GM08714 (cell line): ENCODE measurements at regions not wholly inside any gene's neighbourhood (a gene's known extent, or its start where the extent isn't known, plus 50 kb on each side); places are given as distances from the start of the nearest gene placed in this dataset.
"Not testable (repeated sequence)": the region's sequence is repeated elsewhere in the genome, so short reads cannot be mapped to it uniquely, and the experiment has no call there.

Source experiments
- H3K4me3 ChIP-seq: fragments of 200-500 bp; sonication (Bioruptor generic); 2 replicates; pipeline ENCODE4 v1.5.1; 2014; ENCODE audit warnings: mild to moderate bottlenecking, low read length, inconsistent platforms
- ZNF274 ChIP-seq: IDR thresholded peaks from 2 replicates; pipeline ENCODE4 v1.6.1; 2012; ENCODE audit warnings: mild to moderate bottlenecking, low read depth, low read length

DNA sequence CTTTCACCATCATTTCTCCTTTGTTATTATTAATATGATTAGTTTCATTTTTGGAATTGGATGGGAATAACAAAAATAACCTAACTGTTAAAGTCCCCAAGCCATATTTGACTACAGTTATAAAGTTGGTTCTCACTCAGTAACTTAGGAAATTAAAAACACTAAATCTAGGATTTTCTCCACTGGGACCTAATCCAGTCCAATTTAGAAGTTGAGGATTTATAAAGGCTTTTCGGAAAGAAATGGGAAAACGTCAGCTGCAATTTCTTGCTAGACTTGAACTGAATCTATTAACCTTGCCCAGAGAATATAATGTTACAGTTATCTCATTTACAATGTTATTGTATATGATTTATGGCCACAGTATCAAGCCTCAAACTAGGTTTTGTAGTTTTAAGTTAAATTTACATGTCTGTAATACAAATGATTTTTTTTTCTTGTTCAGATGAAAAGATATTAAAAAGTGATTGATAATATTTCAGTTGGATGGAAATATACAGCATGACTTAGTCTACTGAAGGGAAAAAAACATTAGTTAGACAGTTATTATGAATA is 524.3 kb upstream of the GRAMD2B start:
- H3K4me3 ChIP-seq = no peak overlapping the region

DNA sequence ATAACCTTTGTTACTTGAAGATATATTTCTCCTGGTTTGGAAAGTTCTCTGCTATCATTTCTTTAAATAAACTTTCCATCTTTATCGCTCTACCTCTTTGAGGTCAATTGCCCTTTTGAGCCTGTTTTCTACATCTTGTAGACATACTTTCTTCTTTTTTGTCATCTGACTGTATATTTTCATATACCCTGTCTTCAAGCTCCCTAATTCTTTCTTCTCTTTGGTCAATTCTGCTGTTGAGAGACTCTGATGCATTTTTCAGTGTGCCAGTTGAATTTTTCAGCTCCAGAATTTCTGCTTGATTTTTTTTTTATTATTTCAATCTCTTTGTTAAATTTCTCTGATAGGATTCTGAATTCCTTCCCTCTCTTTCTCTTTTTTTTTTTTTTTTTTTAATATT is 511.2 kb upstream of the GRAMD2B start:
- no peak overlapping the region for H3K4me3 ChIP-seq
- no peak for TF ChIP-seq ZNF274

More for the DNA sequence above, 524.3 kb upstream of the GRAMD2B start:
- TF ChIP-seq ZNF274 = no peak

DNA sequence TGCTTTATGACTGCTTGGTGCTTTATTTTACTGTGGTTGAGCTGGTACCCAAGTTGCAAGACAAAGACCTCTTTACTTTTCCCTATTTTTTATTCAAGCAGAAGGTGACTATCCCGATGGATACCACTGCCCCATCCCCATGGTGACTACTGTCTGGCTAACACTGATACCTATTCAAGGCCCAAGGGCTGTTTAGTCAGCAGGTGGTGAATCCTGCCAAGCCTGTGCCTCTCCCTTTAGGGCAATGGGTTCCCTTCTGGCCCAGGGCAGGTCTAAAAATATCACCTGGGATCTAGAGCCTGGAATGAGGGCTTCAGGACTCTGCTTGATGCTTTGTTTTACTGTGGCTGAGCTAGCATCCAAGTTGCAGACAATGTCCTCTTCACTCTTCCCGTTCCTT is 510.0 kb upstream of the GRAMD2B start:
- no peak overlapping the region for H3K4me3 ChIP-seq
- no peak for TF ChIP-seq ZNF274

DNA sequence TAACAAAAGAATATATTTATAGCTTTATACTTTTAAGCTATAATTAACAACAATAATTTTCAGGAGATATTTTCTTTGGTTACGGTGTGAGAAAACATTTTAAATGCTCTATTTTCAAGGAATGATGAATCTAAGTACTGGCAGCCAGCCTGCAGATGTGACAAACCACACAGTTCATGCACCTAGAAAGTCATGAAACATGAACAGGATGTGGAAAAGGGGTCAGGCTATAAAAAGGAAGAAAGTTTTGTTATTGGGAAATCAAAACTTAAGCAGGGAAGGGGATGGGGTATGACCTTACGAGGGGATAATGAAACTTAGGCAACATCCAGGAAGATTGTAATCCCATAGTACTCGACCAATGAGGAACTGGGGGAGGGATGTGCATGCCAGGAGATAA is 508.7 kb upstream of the GRAMD2B start:
- no peak overlapping the region for H3K4me3 ChIP-seq
- no peak for TF ChIP-seq ZNF274

DNA sequence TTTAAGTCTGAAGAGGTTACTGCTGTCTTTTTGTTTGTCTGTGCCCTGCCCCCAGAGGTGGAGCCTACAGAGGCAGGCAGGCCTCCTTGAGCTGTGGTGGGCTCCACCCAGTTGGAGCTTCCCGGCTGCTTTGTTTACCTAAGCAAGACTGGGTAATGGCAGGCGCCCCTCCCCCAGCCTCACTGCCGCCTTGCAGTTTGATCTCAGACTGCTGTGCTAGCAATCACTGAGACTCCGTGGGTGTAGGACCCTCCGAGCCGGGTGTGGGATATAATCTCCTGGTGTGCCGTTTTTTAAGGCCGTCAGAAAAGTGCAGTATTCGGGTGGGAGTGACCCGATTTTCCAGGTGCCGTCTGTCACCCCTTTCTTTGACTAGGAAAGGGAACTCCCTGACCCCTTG is 499.3 kb upstream of the GRAMD2B start:
- H3K4me3 ChIP-seq = not testable (repeated sequence)

DNA sequence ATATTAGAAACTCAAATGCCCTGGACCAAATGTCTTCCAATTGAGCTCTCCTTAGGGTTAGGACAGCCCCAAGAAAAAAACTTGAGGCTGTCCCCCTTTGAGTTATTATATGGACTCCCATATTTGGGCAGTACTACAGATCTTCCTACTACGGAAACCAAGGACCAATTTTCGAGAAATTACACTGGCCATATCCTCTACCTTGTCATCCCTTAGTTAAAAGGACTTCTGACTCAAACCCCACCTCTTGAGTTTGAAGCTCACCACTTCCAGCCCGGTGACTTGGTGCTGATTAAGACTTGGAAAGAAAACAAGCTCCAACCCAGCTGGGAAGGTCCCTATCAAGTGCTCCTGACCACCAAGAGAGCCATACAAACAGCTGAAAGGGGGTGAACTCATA is 497.0 kb upstream of the GRAMD2B start:
- TF ChIP-seq ZNF274 = no peak
- no peak overlapping the region for H3K4me3 ChIP-seq

DNA sequence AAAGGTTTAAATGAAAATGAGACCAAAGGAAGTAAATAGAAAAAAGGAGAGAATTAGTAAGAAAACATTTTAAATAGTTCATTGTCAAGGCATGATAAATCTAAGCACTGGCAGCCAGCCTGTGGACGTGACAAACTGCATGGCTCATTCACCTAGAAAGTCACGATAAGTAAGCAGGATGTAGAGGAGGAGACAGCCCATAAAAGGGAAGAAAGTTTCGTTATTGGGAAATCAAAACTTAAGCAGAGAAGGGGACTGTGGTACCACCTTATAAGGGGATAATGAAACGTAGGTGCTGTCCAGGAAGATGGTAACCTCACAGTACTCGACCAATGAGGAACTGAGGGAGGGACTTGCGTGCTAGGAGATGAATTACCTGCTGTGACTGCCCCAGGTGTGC is 494.5 kb upstream of the GRAMD2B start:
- no peak overlapping the region for H3K4me3 ChIP-seq
- TF ChIP-seq ZNF274 = no peak

DNA sequence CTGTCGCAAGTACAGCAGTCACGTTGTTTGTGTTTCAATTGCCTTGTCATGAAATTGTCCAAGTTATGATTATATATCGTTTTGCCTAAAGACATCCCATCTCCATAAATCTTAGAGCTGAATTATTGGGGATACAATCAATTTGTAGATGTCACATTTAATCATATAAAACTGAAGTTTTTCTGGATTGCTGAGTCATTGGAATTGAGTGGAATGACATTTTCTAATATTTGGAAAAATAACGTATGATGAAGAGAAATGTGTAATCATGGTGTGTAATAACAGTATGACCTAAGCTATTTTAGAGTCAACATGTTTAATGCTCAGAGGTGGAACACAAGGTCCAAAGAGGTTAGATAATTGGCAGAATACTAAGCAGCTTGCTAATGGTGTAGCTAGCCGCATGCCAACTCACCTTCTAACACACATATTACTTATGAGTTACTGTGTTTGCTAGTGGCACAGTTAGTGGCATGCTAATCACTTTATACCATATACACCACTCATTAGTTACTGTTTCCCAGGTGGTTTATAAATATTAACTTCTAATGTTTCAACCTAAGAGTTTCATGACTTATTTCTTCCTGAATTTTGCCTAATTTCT is 473.1 kb upstream of the GRAMD2B start:
- no peak for TF ChIP-seq ZNF274
- H3K4me3 ChIP-seq = no peak overlapping the region

DNA sequence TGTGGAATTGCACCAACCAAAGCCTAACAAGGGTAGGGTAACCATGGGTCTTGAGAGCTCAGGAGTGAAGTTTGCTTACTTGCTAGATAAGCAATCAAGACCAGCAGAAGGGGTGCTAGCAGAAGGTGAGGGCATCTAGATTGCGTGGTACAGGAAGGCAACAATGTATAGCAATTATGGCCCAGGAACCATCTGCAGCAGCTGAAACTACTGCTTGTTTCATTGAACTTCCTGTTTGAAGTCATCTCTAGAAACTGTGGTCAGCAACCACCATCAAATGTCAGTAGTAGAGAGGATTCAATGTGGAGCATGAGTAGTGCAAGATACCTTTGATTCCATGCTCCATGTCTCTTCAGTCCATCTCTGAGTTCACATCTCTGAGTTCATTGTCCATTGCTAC is 462.1 kb upstream of the GRAMD2B start:
- no peak for TF ChIP-seq ZNF274
- H3K4me3 ChIP-seq = no peak overlapping the region

DNA sequence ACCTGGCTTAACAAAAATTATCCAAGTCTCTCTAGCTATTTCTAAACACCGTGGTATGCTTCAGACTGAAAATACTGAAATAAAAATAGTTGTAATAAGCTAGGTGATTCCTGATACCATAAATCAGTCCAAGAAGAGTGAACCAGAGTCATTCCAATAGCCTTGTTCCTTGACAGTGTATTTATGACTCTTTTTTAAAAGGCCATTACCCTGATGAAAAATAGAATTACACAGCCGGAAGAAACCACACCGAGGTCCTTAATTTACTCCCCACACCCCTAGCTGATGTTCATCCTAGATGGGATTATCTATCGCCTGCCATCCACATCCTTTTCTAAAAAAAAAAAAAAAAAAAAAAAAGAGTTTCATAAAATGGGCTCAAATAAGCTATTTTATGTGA is 457.6 kb upstream of the GRAMD2B start:
- H3K4me3 ChIP-seq = no peak overlapping the region
- no peak for TF ChIP-seq ZNF274

DNA sequence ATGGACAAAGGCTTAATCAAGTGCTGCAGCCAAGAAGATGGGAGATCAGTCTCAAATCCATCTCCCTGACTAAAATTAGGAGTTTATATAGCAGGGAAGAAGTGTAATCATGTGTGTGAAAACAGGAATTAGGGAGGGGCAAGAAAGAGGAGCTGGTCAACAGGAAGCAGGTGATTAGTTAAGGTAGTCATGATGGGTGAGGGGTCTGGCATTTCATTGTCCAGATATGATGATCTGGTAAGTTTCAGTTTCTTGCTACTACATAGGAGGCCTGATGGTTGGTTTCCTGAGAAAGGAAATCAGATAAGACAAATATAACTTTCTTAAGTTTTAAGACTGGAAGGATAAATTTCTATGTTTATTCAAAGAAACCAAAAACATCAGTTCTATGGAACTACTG is 455.6 kb upstream of the GRAMD2B start:
- TF ChIP-seq ZNF274 = no peak
- no peak overlapping the region for H3K4me3 ChIP-seq

DNA sequence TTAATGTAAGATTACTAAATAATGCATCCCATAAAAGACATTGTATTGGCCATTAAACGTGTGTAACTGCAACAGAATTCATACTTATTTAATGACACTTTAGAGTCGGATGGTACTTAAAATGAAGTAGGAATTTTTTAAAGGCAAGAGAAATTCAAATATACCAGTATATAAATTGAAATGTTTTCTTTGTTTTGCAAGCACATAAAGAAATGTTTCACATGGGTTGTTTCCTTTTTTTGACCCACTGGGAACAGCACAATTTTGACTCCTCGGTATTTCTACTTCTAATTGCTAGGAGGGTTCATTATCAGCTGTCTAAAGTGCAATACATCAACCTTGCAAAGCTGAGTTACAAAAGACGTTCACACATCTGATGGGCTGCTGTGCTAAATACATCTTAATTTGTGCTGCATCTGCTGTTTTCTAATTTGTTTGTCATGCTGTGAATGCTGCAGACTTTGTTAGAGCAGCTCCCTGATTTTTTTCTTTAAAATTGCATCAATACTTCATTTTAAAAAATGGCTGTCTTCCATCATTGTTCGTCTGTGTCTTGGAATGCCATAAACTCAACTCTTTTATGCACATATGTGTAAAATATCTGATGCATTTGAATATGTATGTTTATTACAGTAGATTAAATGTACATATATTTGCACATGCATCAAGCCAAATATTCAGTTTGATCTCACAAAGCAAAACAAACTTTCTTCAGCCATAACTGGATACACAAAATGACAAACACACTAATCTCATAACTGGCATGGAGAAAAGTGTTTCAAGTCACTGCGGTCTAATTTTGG is 454.0 kb upstream of the GRAMD2B start:
- no peak for TF ChIP-seq ZNF274
- no peak overlapping the region for H3K4me3 ChIP-seq

DNA sequence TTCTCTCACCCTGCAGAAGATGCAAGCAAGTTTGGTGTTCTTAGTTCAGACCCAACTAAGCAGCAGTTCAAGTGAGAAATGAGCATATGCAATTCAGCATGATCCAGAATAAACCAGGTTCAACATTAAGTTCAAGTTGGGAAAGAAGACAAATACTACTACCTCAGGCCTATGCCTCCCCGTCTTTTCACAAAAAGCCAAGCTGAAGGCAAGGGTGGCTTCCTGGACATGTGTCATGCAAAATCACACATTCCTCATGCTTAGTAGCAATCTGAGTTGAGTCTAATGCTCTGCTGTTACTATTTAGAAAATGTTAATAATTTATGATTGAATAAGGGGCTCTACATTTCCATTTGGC is 453.4 kb upstream of the GRAMD2B start:
- TF ChIP-seq ZNF274 = no peak
- no peak overlapping the region for H3K4me3 ChIP-seq

DNA sequence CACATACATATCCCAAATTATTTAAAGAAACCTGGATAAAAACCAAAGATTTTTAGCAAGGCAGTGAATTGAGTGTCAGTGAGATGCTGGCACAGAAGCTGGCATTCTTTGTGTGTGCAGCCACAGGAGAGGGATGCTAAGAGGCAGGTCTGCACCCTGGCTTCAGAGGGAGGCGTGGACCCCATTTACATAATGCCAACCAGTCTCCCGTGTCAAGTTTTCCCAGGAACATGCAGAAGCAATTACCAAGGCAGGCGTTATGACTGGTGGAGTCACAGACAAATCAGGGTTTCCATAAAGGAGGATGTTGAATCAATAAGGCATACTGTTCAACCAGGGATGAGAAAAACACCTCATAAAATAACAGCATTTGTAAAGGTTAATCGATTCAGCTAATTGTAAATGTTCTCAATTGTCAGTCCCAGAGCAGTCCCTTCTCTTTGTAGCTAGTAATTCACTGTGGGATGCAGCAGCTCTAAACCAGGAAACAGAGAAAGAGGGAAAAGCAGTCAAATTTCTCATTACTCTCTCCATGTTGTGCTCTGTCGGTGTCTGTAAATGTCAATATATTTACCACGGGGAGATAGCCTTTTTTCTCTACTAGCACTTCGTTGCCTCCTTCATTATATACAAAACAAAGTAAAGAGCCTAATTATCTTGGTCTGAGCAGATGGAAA is 452.4 kb upstream of the GRAMD2B start:
- H3K4me3 ChIP-seq = no peak overlapping the region
- TF ChIP-seq ZNF274 = no peak

DNA sequence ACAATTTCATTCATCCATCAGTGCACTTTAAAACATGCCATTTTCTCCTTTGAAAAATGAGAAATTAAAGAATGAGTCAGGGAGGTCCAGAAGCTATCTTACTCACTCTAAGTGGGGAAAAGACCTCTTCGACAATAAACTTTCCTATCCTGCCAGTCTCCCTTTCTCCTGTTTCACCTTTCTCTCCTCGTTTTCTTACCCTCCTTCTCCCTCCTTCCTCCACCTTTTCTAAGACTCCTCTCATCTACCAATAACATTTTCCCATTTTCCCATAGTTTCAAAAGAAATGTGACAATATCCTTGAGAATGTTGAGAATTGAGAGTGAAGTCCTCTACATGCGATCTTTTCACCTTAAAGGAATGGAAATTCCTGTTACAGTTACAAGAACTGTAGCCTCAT is 450.5 kb upstream of the GRAMD2B start:
- H3K4me3 ChIP-seq = no peak overlapping the region
- TF ChIP-seq ZNF274 = no peak
